Natural killer cell (primary cell): ENCODE measurements at regions not wholly inside any gene's neighbourhood (a gene's known extent, or its start where the extent isn't known, plus 50 kb on each side); places are given as distances from the start of the nearest gene placed in this dataset.
"Not testable (repeated sequence)": the region's sequence is repeated elsewhere in the genome, so short reads cannot be mapped to it uniquely, and the experiment has no call there.

Experiments
- ATAC-seq, 3 donors: fragments of 150-1000 bp in 2 of 3; fragments of 200-7000 bp in 1 of 3; cut with Tn5 transposase; 1 replicate in 1 of 3; 2 replicates in 2 of 3; pipeline ENCODE4 v1.10.0; 2021; ENCODE audit warnings: mild to moderate bottlenecking in 2 of 3, moderate library complexity in 2 of 3
- DNase-seq, 2 donors: peaks; one replicate each; pipeline versions ENCODE4 v3.0.0 to v3.0.0-alpha.2; 2013 to 2021; ENCODE audit warnings: mixed read lengths in 1 of 2
- H3K27ac ChIP-seq: one replicate; pipeline ENCODE4 v1.5.1; 2013; ENCODE audit warnings: mild to moderate bottlenecking, low read length
- H3K27me3 ChIP-seq: one replicate; pipeline ENCODE4 v1.6.1; 2013; ENCODE audit warnings: low read length; ENCODE audit not compliant: control insufficient read depth, insufficient read depth
- H3K36me3 ChIP-seq: one replicate; pipeline ENCODE4 v1.6.1; 2013; ENCODE audit warnings: low read length; ENCODE audit not compliant: control insufficient read depth, insufficient read depth
- H3K4me1 ChIP-seq: one replicate; pipeline ENCODE4 v1.6.1; 2013; ENCODE audit warnings: low read length; ENCODE audit not compliant: control insufficient read depth, insufficient read depth
- H3K4me3 ChIP-seq: one replicate; pipeline ENCODE4 v1.5.1; 2013; ENCODE audit warnings: low read length
- H3K9me3 ChIP-seq: one replicate; pipeline ENCODE4 v1.6.1; 2013; ENCODE audit warnings: low read length; ENCODE audit not compliant: control insufficient read depth, insufficient read depth
- H3K27ac Mint-ChIP-seq, 2 donors: one replicate each; pipeline ENCODE4 v1.8.0; 2022; ENCODE audit warnings: mild to moderate bottlenecking in 2 of 2, mixed read lengths in 2 of 2, moderate library complexity in 1 of 2
- H3K27me3 Mint-ChIP-seq, 2 donors: one replicate each; pipeline ENCODE4 v1.8.0; 2022; ENCODE audit warnings: low read depth in 2 of 2, mixed read lengths in 2 of 2
- H3K36me3 Mint-ChIP-seq: one replicate; pipeline ENCODE4 v1.8.0; 2022; ENCODE audit warnings: mixed read lengths
- H3K4me1 Mint-ChIP-seq, 2 donors: one replicate each; pipeline ENCODE4 v1.8.0; 2022; ENCODE audit warnings: mixed read lengths in 2 of 2
- H3K4me3 Mint-ChIP-seq: one replicate; pipeline ENCODE4 v1.8.0; 2022; ENCODE audit warnings: mild to moderate bottlenecking, moderate library complexity, mixed read lengths
- H3K9me3 Mint-ChIP-seq, 2 donors: one replicate each; pipeline ENCODE4 v1.8.0; 2022; ENCODE audit warnings: mixed read lengths in 2 of 2
- WGBS: methylation state at CpG from one replicate; pipeline ENCODE4 v1.1.7; 2013; ENCODE audit warnings: missing lambda C conversion rate; ENCODE audit not compliant: insufficient coverage; 5-methylcytosine and 5-hydroxymethylcytosine counted together
- intact Hi-C: fragments of 100-400 bp; cut with micrococcal nuclease; formaldehyde crosslinking; loops from one replicate; pipeline ENCODE4 v1.14.2; 2022
- TF ChIP-seq, protein P1 (sequence below): fragments of 200-600 bp; IDR thresholded peaks from one replicate; pipeline ENCODE4 v1.8.0; 2022; ENCODE audit warnings: antibody characterized with exemption

DNA sequence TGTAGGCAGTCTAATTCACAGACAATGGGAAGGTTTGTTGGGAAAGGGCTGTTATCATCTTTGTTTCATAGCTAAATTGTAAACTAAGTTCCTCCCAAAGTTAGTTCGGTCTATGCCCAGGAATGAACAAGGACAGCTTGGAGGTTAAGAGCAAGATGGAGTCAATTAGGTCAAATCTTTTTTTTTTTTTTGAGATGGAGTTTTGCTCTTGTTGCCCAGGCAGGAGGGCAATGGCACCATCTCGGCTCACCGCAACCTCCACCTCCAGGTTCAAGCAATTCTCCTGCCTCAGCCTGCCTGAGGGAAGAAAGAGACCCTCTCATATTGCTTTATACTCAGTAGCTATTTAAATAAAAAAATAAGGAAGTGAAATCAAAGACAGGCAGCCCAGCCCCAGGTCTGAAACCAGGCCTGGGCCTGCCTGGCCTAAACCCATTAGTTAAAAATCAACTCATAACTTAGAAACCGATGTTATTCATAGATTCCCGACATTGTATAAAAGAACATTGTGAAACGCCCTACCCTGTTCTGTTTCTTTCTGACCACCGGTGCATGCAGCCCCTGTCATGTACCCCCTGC, 297.4 kb upstream of the SGCG start:
- no peaks in the 10 kb centered on the region for H3K9me3 ChIP-seq
- no peaks in the 10 kb centered on the region for H3K4me1 ChIP-seq
- H3K27ac Mint-ChIP-seq: no peak overlapping the region
- ATAC-seq (no peak), DNase-seq (no peak)
- peaks cover 0 to 3% of the 10 kb centered on the region in 2 donors for H3K9me3 Mint-ChIP-seq
- no peaks in the 10 kb centered on the region for H3K27me3 ChIP-seq
- intact Hi-C loops: no loop called here
- no peaks in the 10 kb centered on the region for H3K36me3 Mint-ChIP-seq
- H3K27me3 Mint-ChIP-seq: no peaks in the 10 kb centered on the region
- no peak overlapping the region for H3K4me3 Mint-ChIP-seq
- TF ChIP-seq, protein P1, sequence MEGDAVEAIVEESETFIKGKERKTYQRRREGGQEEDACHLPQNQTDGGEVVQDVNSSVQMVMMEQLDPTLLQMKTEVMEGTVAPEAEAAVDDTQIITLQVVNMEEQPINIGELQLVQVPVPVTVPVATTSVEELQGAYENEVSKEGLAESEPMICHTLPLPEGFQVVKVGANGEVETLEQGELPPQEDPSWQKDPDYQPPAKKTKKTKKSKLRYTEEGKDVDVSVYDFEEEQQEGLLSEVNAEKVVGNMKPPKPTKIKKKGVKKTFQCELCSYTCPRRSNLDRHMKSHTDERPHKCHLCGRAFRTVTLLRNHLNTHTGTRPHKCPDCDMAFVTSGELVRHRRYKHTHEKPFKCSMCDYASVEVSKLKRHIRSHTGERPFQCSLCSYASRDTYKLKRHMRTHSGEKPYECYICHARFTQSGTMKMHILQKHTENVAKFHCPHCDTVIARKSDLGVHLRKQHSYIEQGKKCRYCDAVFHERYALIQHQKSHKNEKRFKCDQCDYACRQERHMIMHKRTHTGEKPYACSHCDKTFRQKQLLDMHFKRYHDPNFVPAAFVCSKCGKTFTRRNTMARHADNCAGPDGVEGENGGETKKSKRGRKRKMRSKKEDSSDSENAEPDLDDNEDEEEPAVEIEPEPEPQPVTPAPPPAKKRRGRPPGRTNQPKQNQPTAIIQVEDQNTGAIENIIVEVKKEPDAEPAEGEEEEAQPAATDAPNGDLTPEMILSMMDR: no peak
- no peaks in the 10 kb centered on the region for H3K36me3 ChIP-seq
- no peaks in the 10 kb centered on the region for H3K4me1 Mint-ChIP-seq
- no peak overlapping the region for H3K4me3 ChIP-seq
- 78% methylated on average over 6 of the region's 7 CpGs for WGBS
- no peak overlapping the region for H3K27ac ChIP-seq

DNA sequence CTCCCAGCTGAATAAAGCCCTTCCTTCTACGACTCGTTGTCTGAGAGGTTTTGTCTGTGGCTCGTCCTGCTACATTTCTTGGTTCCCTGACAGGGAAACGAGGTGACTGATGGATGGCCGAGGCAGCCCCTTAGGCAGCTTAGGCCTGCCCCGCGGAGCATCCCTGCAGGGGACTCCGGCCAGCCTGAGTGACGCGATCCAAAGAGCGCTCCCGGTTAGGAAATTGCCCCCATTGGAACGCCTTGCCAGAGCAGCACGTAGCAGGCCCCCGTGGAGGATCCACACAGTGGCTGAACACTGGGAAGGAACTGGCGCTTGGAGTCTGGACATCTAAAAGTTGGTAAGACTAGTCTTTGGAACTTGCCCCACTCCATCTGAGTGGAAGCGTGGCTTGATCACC, 296.8 kb upstream of the SGCG start:
- H3K36me3 Mint-ChIP-seq: no peaks in the 10 kb centered on the region
- TF ChIP-seq, protein P1: no peak
- peaks cover 0 to 3% of the 10 kb centered on the region in 2 donors for H3K9me3 Mint-ChIP-seq
- 86% methylated on average over 17 of the region's 17 CpGs for WGBS
- H3K4me3 ChIP-seq: no peak overlapping the region
- H3K27me3 ChIP-seq: no peaks in the 10 kb centered on the region
- H3K4me1 ChIP-seq: no peaks in the 10 kb centered on the region
- ATAC-seq (no peak), DNase-seq (no peak)
- no peaks in the 10 kb centered on the region for H3K36me3 ChIP-seq
- H3K4me3 Mint-ChIP-seq: no peak overlapping the region
- H3K4me1 Mint-ChIP-seq: no peaks in the 10 kb centered on the region
- no peaks in the 10 kb centered on the region for H3K27me3 Mint-ChIP-seq
- no peak overlapping the region for H3K27ac Mint-ChIP-seq
- intact Hi-C loops: no loop called here
- no peaks in the 10 kb centered on the region for H3K9me3 ChIP-seq
- no peak overlapping the region for H3K27ac ChIP-seq

- H3K4me1 Mint-ChIP-seq, intact Hi-C loops, H3K27ac Mint-ChIP-seq, H3K27me3 ChIP-seq, H3K4me1 ChIP-seq, H3K9me3 ChIP-seq, H3K36me3 Mint-ChIP-seq, ATAC-seq, H3K36me3 ChIP-seq, H3K4me3 Mint-ChIP-seq, H3K9me3 Mint-ChIP-seq, DNase-seq, H3K27ac ChIP-seq, H3K27me3 Mint-ChIP-seq, H3K4me3 ChIP-seq: not testable (repeated sequence)
- WGBS: 97% methylated on average over 8 of the region's 8 CpGs
Observed at GRCh38 chr13:22886061-22886460, 294.7 kb upstream of the SGCG start.

GRCh38 chr13:22889376-22889775, 291.4 kb upstream of the SGCG start:
- H3K27ac ChIP-seq, DNase-seq, intact Hi-C loops, ATAC-seq, H3K4me3 ChIP-seq, H3K36me3 Mint-ChIP-seq, H3K27me3 ChIP-seq, H3K9me3 Mint-ChIP-seq, H3K4me1 Mint-ChIP-seq, H3K36me3 ChIP-seq, H3K4me3 Mint-ChIP-seq, H3K4me1 ChIP-seq, H3K27ac Mint-ChIP-seq, H3K27me3 Mint-ChIP-seq, H3K9me3 ChIP-seq: not testable (repeated sequence)
- WGBS: 91% methylated on average over 5 of the region's 5 CpGs
